Endothelial cell of umbilical vein (primary cell): ENCODE measurements at regions not wholly inside any gene's neighbourhood (a gene's known extent, or its start where the extent isn't known, plus 50 kb on each side); places are given as distances from the start of the nearest gene placed in this dataset.

Source experiments
- CTCF ChIP-seq, 2 donors: IDR thresholded peaks; 1 replicate in 1 of 2; 2 replicates in 1 of 2; pipeline ENCODE4 v1.5.1; 2011; ENCODE audit warnings: low read length in 2 of 2, mild to moderate bottlenecking in 2 of 2, moderate library complexity in 2 of 2, control low read depth in 1 of 2, inconsistent platforms in 1 of 2, low read depth in 1 of 2; ENCODE audit not compliant: insufficient read depth in 1 of 2; ENCODE audit errors: extremely low read depth in 1 of 2
- EZH2 ChIP-seq: IDR thresholded peaks from 2 replicates; pipeline ENCODE4 v1.6.1; 2012; ENCODE audit warnings: borderline replicate concordance, low read depth, mild to moderate bottlenecking, moderate library complexity, low read length, inconsistent platforms; ENCODE audit not compliant: severe bottlenecking
- FOS ChIP-seq: IDR thresholded peaks from 2 replicates; pipeline ENCODE4 v1.6.1; 2011; ENCODE audit warnings: mild to moderate bottlenecking, low read length, moderate library complexity, borderline replicate concordance; ENCODE audit not compliant: insufficient read depth
- MAX ChIP-seq: IDR thresholded peaks from 2 replicates; pipeline ENCODE4 v1.6.1; 2011; ENCODE audit not compliant: insufficient read depth, insufficient read length
- POLR2A ChIP-seq: IDR thresholded peaks from 2 replicates; pipeline ENCODE4 v1.6.1; 2012; ENCODE audit warnings: low read depth, mild to moderate bottlenecking, control low read depth, low read length
- POLR2AphosphoS5 ChIP-seq: IDR thresholded peaks from 2 replicates; pipeline ENCODE4 v1.6.1; 2012; ENCODE audit warnings: low read depth, mild to moderate bottlenecking, control low read depth, low read length, moderate library complexity; ENCODE audit not compliant: insufficient read depth

GRCh38 chr13:40387775-40388174 is 278.7 kb downstream of the FOXO1 start:
- TF ChIP-seq POLR2A, result no peak
- TF ChIP-seq CTCF (IDR thresholded peaks at IDR 0.05; ENCODE audit: extremely low read depth in 1 of 2, insufficient read depth in 1 of 2, low read depth in 1 of 2, low read length in 2 of 2), result no peak
- no peak for TF ChIP-seq FOS
- no peak for TF ChIP-seq POLR2AphosphoS5
- no peak for TF ChIP-seq MAX
- TF ChIP-seq EZH2, result no peak
